Endothelial cell of umbilical vein (primary cell): ENCODE measurements at regions not wholly inside any gene's neighbourhood (a gene's known extent, or its start where the extent isn't known, plus 50 kb on each side); places are given as distances from the start of the nearest gene placed in this dataset.

ENCODE experiments used
- BruUV-seq: library from RNA; stranded (reverse); fragments of 400-500 nt; replicated peaks from 2 replicates; lab custom pipeline; 2021; lab: Mats Ljungman, UMichigan
- CTCF ChIA-PET: fragments of 300-600, 350-600 bp; sonication (Branson Sonifier 250); formaldehyde crosslinking; loops from one replicate; lab custom pipeline; 2021; ENCODE audit warnings: antibody characterized with exemption, inconsistent platforms; lab: Charles Lee
- POLR2A ChIA-PET: fragments of 300-600, 350-600 bp; sonication (Branson Sonifier 250); formaldehyde crosslinking; loops from one replicate; lab custom pipeline; 2021; ENCODE audit warnings: antibody characterized with exemption, inconsistent platforms; lab: Charles Lee
- DNase-seq: peaks from one replicate; pipeline ENCODE4 v3.0.0-alpha.2; 2011; ENCODE audit warnings: low read depth, low spot score
- FAIRE-seq: peaks from 2 replicates; lab custom pipeline; 2011; peaks lifted over from hg19 to GRCh38; lab: Jason Lieb, UNC
- H2AFZ ChIP-seq: 2 replicates; pipeline ENCODE4 v1.6.0; 2012; ENCODE audit warnings: low read depth, low read length, control low read depth, inconsistent platforms
- H3K27ac ChIP-seq: 2 replicates; pipeline ENCODE4 v1.5.1; 2011; ENCODE audit warnings: low read depth, mild to moderate bottlenecking, control low read depth, low read length, moderate library complexity; ENCODE audit not compliant: insufficient read depth
- H3K27me3 ChIP-seq, 2 experiments: 2 replicates each; pipeline versions ENCODE4 v1.6.0 to v1.6.1; 2011; ENCODE audit warnings: low read length in 2 of 2, mixed read lengths in 1 of 2; ENCODE audit not compliant: control insufficient read depth in 2 of 2, insufficient read depth in 2 of 2
- H3K36me3 ChIP-seq, 2 experiments: 2 replicates in 1 of 2; 3 replicates in 1 of 2; pipeline ENCODE4 v1.5.1; 2011; ENCODE audit warnings: low read length in 2 of 2, mild to moderate bottlenecking in 1 of 2, moderate library complexity in 1 of 2; ENCODE audit not compliant: control insufficient read depth in 2 of 2, insufficient read depth in 2 of 2; ENCODE audit errors: extremely low read depth in 1 of 2
- H3K4me1 ChIP-seq: 3 replicates; pipeline ENCODE4 v1.5.1; 2011; ENCODE audit warnings: mild to moderate bottlenecking, low read length; ENCODE audit not compliant: control insufficient read depth, insufficient read depth; ENCODE audit errors: extremely low read depth
- H3K4me2 ChIP-seq: 2 replicates; pipeline ENCODE4 v1.6.1; 2011; ENCODE audit warnings: low read length, control low read depth, mixed read lengths; ENCODE audit not compliant: insufficient read depth
- H3K4me3 ChIP-seq, 3 experiments: fragments of 200-600 bp in 1 of 3; sonication (generic), shearing (Covaris generic) in 1 of 3; replicated peaks in 1 of 3; 2 replicates each; pipeline ENCODE4 v1.5.1; 2011 to 2016; ENCODE audit warnings: control low read depth in 3 of 3, low read length in 3 of 3, mild to moderate bottlenecking in 2 of 3, inconsistent platforms in 1 of 3, low read depth in 1 of 3, moderate library complexity in 1 of 3; ENCODE audit not compliant: insufficient read depth in 1 of 3
- H3K79me2 ChIP-seq: 2 replicates; pipeline ENCODE4 v1.6.0; 2012; ENCODE audit warnings: low read length, inconsistent platforms; ENCODE audit not compliant: control insufficient read depth, insufficient read depth
- H3K9ac ChIP-seq: replicated peaks from 2 replicates; pipeline ENCODE3; 2011; ENCODE audit warnings: low read length, control low read depth; ENCODE audit not compliant: insufficient read depth; ENCODE audit errors: extremely low read depth
- H3K9me1 ChIP-seq: replicated peaks from 3 replicates; pipeline ENCODE4 v1.6.0; 2011; ENCODE audit warnings: mild to moderate bottlenecking, low read length; ENCODE audit not compliant: control insufficient read depth, insufficient read depth; ENCODE audit errors: extremely low read depth
- H3K9me3 ChIP-seq: replicated peaks from 2 replicates; pipeline ENCODE4 v1.5.1; 2012; ENCODE audit warnings: low read length, inconsistent platforms; ENCODE audit not compliant: control insufficient read depth, insufficient read depth
- H4K20me1 ChIP-seq: replicated peaks from 2 replicates; pipeline ENCODE3; 2011; ENCODE audit warnings: mild to moderate bottlenecking, low read length; ENCODE audit not compliant: control insufficient read depth, insufficient read depth; ENCODE audit errors: extremely low read depth
- CTCF ChIP-seq, 2 donors: IDR thresholded peaks; 1 replicate in 1 of 2; 2 replicates in 1 of 2; pipeline ENCODE4 v1.5.1; 2011; ENCODE audit warnings: low read length in 2 of 2, mild to moderate bottlenecking in 2 of 2, moderate library complexity in 2 of 2, control low read depth in 1 of 2, inconsistent platforms in 1 of 2, low read depth in 1 of 2; ENCODE audit not compliant: insufficient read depth in 1 of 2; ENCODE audit errors: extremely low read depth in 1 of 2
- EZH2 ChIP-seq: IDR thresholded peaks from 2 replicates; pipeline ENCODE4 v1.6.1; 2012; ENCODE audit warnings: borderline replicate concordance, low read depth, mild to moderate bottlenecking, moderate library complexity, low read length, inconsistent platforms; ENCODE audit not compliant: severe bottlenecking
- FOS ChIP-seq: IDR thresholded peaks from 2 replicates; pipeline ENCODE4 v1.6.1; 2011; ENCODE audit warnings: mild to moderate bottlenecking, low read length, moderate library complexity, borderline replicate concordance; ENCODE audit not compliant: insufficient read depth
- GATA2 ChIP-seq: IDR thresholded peaks from 2 replicates; pipeline ENCODE4 v1.7.0; 2011; ENCODE audit warnings: low read depth, mild to moderate bottlenecking, moderate library complexity, mixed read lengths, low read length; ENCODE audit not compliant: insufficient read length, insufficient read depth
- JUN ChIP-seq: IDR thresholded peaks from 2 replicates; pipeline ENCODE4 v1.6.1; 2011; ENCODE audit warnings: borderline replicate concordance, low read depth; ENCODE audit not compliant: insufficient read length, insufficient read depth
- MAX ChIP-seq: IDR thresholded peaks from 2 replicates; pipeline ENCODE4 v1.6.1; 2011; ENCODE audit not compliant: insufficient read depth, insufficient read length
- MYC ChIP-seq: IDR thresholded peaks from one replicate; pipeline ENCODE4 v1.6.1; 2011; ENCODE audit warnings: mild to moderate bottlenecking, low read depth, low read length
- POLR2A ChIP-seq: IDR thresholded peaks from 2 replicates; pipeline ENCODE4 v1.6.1; 2012; ENCODE audit warnings: low read depth, mild to moderate bottlenecking, control low read depth, low read length
- POLR2AphosphoS5 ChIP-seq: IDR thresholded peaks from 2 replicates; pipeline ENCODE4 v1.6.1; 2012; ENCODE audit warnings: low read depth, mild to moderate bottlenecking, control low read depth, low read length, moderate library complexity; ENCODE audit not compliant: insufficient read depth
- dilution Hi-C: fragments of 300-500 bp; cut with MboI; formaldehyde crosslinking; loops from one replicate; pipeline ENCODE4 v1.15.0; 2019; ENCODE audit warnings: low sequenced_read_pairs; ENCODE audit not compliant: extremely low pct_ligation_motif_present
- intact Hi-C: fragments of 100-400 bp; cut with micrococcal nuclease; formaldehyde crosslinking; loops from one replicate; pipeline ENCODE4 v1.10.0; 2022

GRCh38 chr4:163072222-163072621 is 94.5 kb downstream of the NAF1 start:
- intact Hi-C loops (no loop called here), dilution Hi-C loops (no loop called here)
- Histone ChIP-seq H3K4me3 (no peak overlapping the region), H3K79me2 (no peaks in the 10 kb centered on the region), H3K9me3 (no peaks in the 10 kb centered on the region), H4K20me1 (no peaks in the 10 kb centered on the region), H3K27me3 (no peaks in the 10 kb centered on the region), H3K9ac (no peak overlapping the region), H3K36me3 (no peaks in the 10 kb centered on the region), H3K4me2 (no peak overlapping the region), H3K27ac (no peak overlapping the region), H3K9me1 (no peaks in the 10 kb centered on the region), H3K4me1 (no peaks in the 10 kb centered on the region), H2AFZ (no peak overlapping the region)
- TF ChIP-seq EZH2 (no peak), JUN (no peak), GATA2 (no peak), MYC (no peak), CTCF (IDR thresholded peaks at IDR 0.05; ENCODE audit: extremely low read depth in 1 of 2, insufficient read depth in 1 of 2, low read depth in 1 of 2, low read length in 2 of 2) (no peak), POLR2AphosphoS5 (no peak), POLR2A (no peak), MAX (no peak), FOS (no peak)
- POLR2A ChIA-PET: no interaction called here
- CTCF ChIA-PET: no interaction called here
- no TSS peak for BruUV-seq
- FAIRE-seq (no peak), DNase-seq (no peak)
